ENCODE measurements at regions not wholly inside any gene's neighbourhood (a gene's known extent, or its start where the extent isn't known, plus 50 kb on each side); places are given as distances from the start of the nearest gene placed in this dataset.

DNA sequence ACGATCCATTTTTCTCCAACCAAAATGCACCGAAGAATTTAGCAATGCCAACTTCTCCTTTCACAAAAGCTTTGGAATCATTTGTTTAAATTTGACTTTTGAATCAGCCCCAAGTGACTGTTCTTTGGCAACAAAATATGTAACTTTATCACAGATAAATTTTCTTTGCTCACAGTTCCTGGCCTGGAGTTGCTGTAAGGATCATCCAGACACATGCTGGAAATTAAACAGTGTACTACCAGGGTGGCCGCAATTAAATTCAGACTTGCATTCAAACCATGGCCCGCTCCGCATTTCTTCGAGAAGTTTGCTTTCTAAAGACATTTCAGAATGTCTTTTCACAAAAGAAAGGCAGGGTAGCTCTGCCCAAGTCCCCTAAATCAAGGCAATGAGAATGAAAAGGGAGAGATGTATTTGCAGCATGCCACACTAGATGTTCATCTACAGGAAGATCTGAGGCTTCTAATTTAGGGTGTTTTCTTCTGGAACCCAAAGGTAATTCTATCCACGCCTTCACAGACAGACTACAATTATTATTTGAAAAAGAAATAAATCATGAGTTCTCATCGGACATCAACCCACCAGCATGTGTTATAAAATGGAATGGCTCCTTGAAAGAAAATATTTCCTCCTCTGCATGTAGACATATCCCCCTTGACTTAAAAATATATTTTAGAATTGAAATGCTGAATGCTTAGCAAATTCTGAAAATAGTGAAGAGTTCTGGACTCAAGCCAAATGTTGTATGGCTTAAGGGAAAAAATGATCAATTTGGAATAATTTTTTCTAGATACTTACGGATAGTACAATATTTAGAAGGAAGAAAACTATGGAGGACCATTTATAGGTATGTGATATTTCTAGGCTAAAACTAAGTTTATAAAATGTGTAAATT is 189.7 kb upstream of the BLID start:
- no peak for TF ChIP-seq POLR2A (IDR thresholded peaks at IDR 0.05)
- TF ChIP-seq CTCF (IDR thresholded peaks at IDR 0.05), result no peak
- TF ChIP-seq EP300 (IDR thresholded peaks at IDR 0.05), result no peak
- TF ChIP-seq POLR2AphosphoS5 (IDR thresholded peaks at IDR 0.05), result no peak

All from stomach (tissue), 4 donors.